HL-60/S4 treated with phorbol 12-myristate 13-acetate at 8.2 ng/mL for 4 days and 3 days (cell line): ENCODE measurements at regions not wholly inside any gene's neighbourhood (a gene's known extent, or its start where the extent isn't known, plus 50 kb on each side); places are given as distances from the start of the nearest gene placed in this dataset.
"Not testable (repeated sequence)": the region's sequence is repeated elsewhere in the genome, so short reads cannot be mapped to it uniquely, and the experiment has no call there.

Source experiments
- in situ Hi-C: fragments of 300-500 bp; cut with MboI; formaldehyde crosslinking; loops from 2 replicates; pipeline ENCODE4 v1.15.0; 2022; ENCODE audit warnings: low sequenced_read_pairs

- in situ Hi-C loops: no loop called here
Measured at GRCh38 chr15:60254416-60254815, 143.4 kb downstream of the ANXA2 start.

GRCh38 chr15:60255390-60255789, 142.4 kb downstream of the ANXA2 start:
- in situ Hi-C loops: no loop called here

GRCh38 chr15:60257591-60258159, 140.1 kb downstream of the ANXA2 start:
- in situ Hi-C loops: no loop called here

GRCh38 chr15:60259469-60259868, 138.3 kb downstream of the ANXA2 start:
- in situ Hi-C loops: no loop called here

GRCh38 chr15:60264088-60264487, 133.7 kb downstream of the ANXA2 start:
- in situ Hi-C loops: no loop called here

- in situ Hi-C loops: no loop called here
Measured at GRCh38 chr15:60264566-60264965, 133.2 kb downstream of the ANXA2 start.

- in situ Hi-C loops: no loop called here
Measured at GRCh38 chr15:60265057-60265456, 132.7 kb downstream of the ANXA2 start.

- in situ Hi-C loops: no loop called here
Measured at GRCh38 chr15:60272623-60273022, 125.2 kb downstream of the ANXA2 start.

- in situ Hi-C loops: no loop called here
Measured at GRCh38 chr15:60275624-60276023, 122.2 kb downstream of the ANXA2 start.

- in situ Hi-C loops: no loop called here
Measured at GRCh38 chr15:60278879-60279278, 118.9 kb downstream of the ANXA2 start.

GRCh38 chr15:60280259-60280658, 117.5 kb downstream of the ANXA2 start:
- in situ Hi-C loops: no loop called here

- in situ Hi-C loops: no loop called here
Measured at GRCh38 chr15:60283936-60284335, 113.8 kb downstream of the ANXA2 start.

- in situ Hi-C loops: not testable (repeated sequence)
Measured at GRCh38 chr15:60295901-60296300, 101.9 kb downstream of the ANXA2 start.

GRCh38 chr15:60297047-60297446, 100.7 kb downstream of the ANXA2 start:
- in situ Hi-C loops: no loop called here
